ENCODE measurements at regions not wholly inside any gene's neighbourhood (a gene's known extent, or its start where the extent isn't known, plus 50 kb on each side); places are given as distances from the start of the nearest gene placed in this dataset.

GRCh38 chr3:34346656-34347055, 548.2 kb downstream of the PDCD6IP start:
- no peak for DNase-seq

- no peak for DNase-seq
Observed at GRCh38 chr3:34351882-34352777, 553.7 kb downstream of the PDCD6IP start.

- DNase-seq, result no peak
Observed at GRCh38 chr3:34352778-34353331, 554.4 kb downstream of the PDCD6IP start.

GRCh38 chr3:34357461-34357860, 559.0 kb downstream of the PDCD6IP start:
- DNase-seq, result no peak

GRCh38 chr3:34359064-34359463, 560.6 kb downstream of the PDCD6IP start:
- DNase-seq, result no peak

GRCh38 chr3:34360713-34361112, 562.3 kb downstream of the PDCD6IP start:
- no peak for DNase-seq

- DNase-seq, result no peak
Observed at GRCh38 chr3:34361921-34362320, 563.5 kb downstream of the PDCD6IP start.

- DNase-seq, result no peak
Observed at GRCh38 chr3:34362910-34363309, 564.5 kb downstream of the PDCD6IP start.

- no peak for DNase-seq
Observed at GRCh38 chr3:34363881-34364280, 565.5 kb downstream of the PDCD6IP start.

GRCh38 chr3:34364335-34364734, 565.9 kb downstream of the PDCD6IP start:
- no peak for DNase-seq

- DNase-seq, result no peak
Observed at GRCh38 chr3:34365231-34365630, 566.8 kb downstream of the PDCD6IP start.

- DNase-seq, result no peak
Observed at GRCh38 chr3:34365771-34366170, 567.3 kb downstream of the PDCD6IP start.

- no peak for DNase-seq
Observed at GRCh38 chr3:34367521-34367920, 569.1 kb downstream of the PDCD6IP start.

- DNase-seq, result no peak
Observed at GRCh38 chr3:34374521-34374920, 576.1 kb downstream of the PDCD6IP start.

GRCh38 chr3:34376691-34377090, 578.3 kb downstream of the PDCD6IP start:
- DNase-seq, result no peak

- DNase-seq, result no peak
Observed at GRCh38 chr3:34377961-34378360, 579.5 kb downstream of the PDCD6IP start.

GRCh38 chr3:34381243-34381642, 582.8 kb downstream of the PDCD6IP start:
- no peak for DNase-seq

- DNase-seq, result no peak
Observed at GRCh38 chr3:34382859-34383258, 584.4 kb downstream of the PDCD6IP start.

GRCh38 chr3:34386309-34386708, 587.9 kb downstream of the PDCD6IP start:
- DNase-seq, result no peak

GRCh38 chr3:34387826-34388564, 589.6 kb downstream of the PDCD6IP start:
- DNase-seq, result no peak

- no peak for DNase-seq
Observed at GRCh38 chr3:34388830-34389229, 590.4 kb downstream of the PDCD6IP start.

- no peak for DNase-seq
Observed at GRCh38 chr3:34394978-34395748, 596.7 kb downstream of the PDCD6IP start.

GRCh38 chr3:34396288-34396687, 597.9 kb downstream of the PDCD6IP start:
- no peak for DNase-seq

Measured in stimulated activated CD4-positive, alpha-beta T cell treated with anti-CD3 and anti-CD28 coated beads, Interleukin-15, amount 100 ng/mL, for 24 hours (primary cell).